HepG2 (cell line): ENCODE measurements at regions not wholly inside any gene's neighbourhood (a gene's known extent, or its start where the extent isn't known, plus 50 kb on each side); places are given as distances from the start of the nearest gene placed in this dataset.

Experiments used
- ATAC-seq: fragments of 200-7000 bp; cut with Tn5 transposase; 3 replicates; pipeline ENCODE4 v1.9.1; 2020; ENCODE audit warnings: mild to moderate bottlenecking, moderate library complexity
- BruUV-seq: library from RNA; stranded (reverse); fragments of 400-500 nt; replicated peaks from 2 replicates; lab custom pipeline; 2021; lab: Mats Ljungman, UMichigan
- CTCF ChIA-PET: fragments of 300-600 bp; formaldehyde crosslinking; extraction: SDS; loops from one replicate; lab custom pipeline; 2021; ENCODE audit warnings: low total read pairs, inconsistent platforms, low intra/inter-chr PET ratio; lab: Yijun Ruan, JAX
- POLR2A ChIA-PET: fragments of 350-600 bp; sonication (Branson Sonifier 250); formaldehyde crosslinking; loops from one replicate; lab custom pipeline; 2020; ENCODE audit warnings: antibody characterized with exemption, inconsistent platforms; lab: Yijun Ruan, JAX
- DNase-seq: peaks from one replicate; pipeline ENCODE4 v3.0.0-alpha.2; 2015; ENCODE audit warnings: low spot score
- FAIRE-seq: peaks from 3 replicates; lab custom pipeline; 2011; peaks lifted over from hg19 to GRCh38; lab: Jason Lieb, UNC
- H2AFZ ChIP-seq: one replicate; pipeline ENCODE4 v1.6.1; 2011; ENCODE audit warnings: low read length, inconsistent platforms
- H3K27ac ChIP-seq: fragments of 300-600 bp; 3 replicates; pipeline ENCODE4 v1.8.0; 2011; ENCODE audit warnings: mixed run types, mild to moderate bottlenecking, mixed read lengths, low read length, inconsistent platforms; ENCODE audit not compliant: insufficient read depth; ENCODE audit errors: extremely low read length
- H3K27me3 ChIP-seq, 2 experiments: fragments of 200-600 bp in 1 of 2; 2 replicates in 1 of 2; 3 replicates in 1 of 2; pipeline versions ENCODE4 v1.6.0 to v1.8.0; 2011; ENCODE audit warnings: low read length in 2 of 2, mild to moderate bottlenecking in 2 of 2, moderate library complexity in 2 of 2, inconsistent platforms in 1 of 2; ENCODE audit not compliant: insufficient read depth in 2 of 2, control insufficient read depth in 1 of 2
- H3K36me3 ChIP-seq, 2 experiments: fragments of 200-600 bp in 1 of 2; replicated peaks in 1 of 2; 2 replicates in 1 of 2; 3 replicates in 1 of 2; pipeline versions ENCODE4 v1.5.1 to v1.8.0; 2011; ENCODE audit warnings: low read length in 2 of 2, inconsistent platforms in 1 of 2; ENCODE audit not compliant: insufficient read depth in 2 of 2, control insufficient read depth in 1 of 2
- H3K4me1 ChIP-seq: 2 replicates; pipeline ENCODE4 v1.5.1; 2012; ENCODE audit warnings: low read length, inconsistent platforms; ENCODE audit not compliant: insufficient read depth
- H3K4me2 ChIP-seq: 2 replicates; pipeline ENCODE4 v1.6.0; 2011; ENCODE audit warnings: low read depth, low read length, inconsistent platforms
- H3K4me3 ChIP-seq, 3 experiments: fragments of 200-600 bp in 1 of 3; sonication (generic), shearing (Covaris generic) in 1 of 3; replicated peaks in 1 of 3; 2 replicates each; pipeline ENCODE4 v1.5.1; 2011 to 2016; ENCODE audit warnings: low read length in 3 of 3, inconsistent platforms in 2 of 3, low read depth in 2 of 3, mild to moderate bottlenecking in 2 of 3, control low read depth in 1 of 3, mixed read lengths in 1 of 3; ENCODE audit not compliant: insufficient read depth in 1 of 3
- H3K79me2 ChIP-seq: one replicate; pipeline ENCODE4 v1.6.1; 2011; ENCODE audit warnings: low read length, inconsistent platforms; ENCODE audit not compliant: insufficient read depth
- H3K9ac ChIP-seq: 2 replicates; pipeline ENCODE4 v1.6.0; 2011; ENCODE audit warnings: mild to moderate bottlenecking, low read depth, low read length, inconsistent platforms; ENCODE audit not compliant: insufficient read depth
- H3K9me3 ChIP-seq: 2 replicates; pipeline ENCODE4 v1.5.1; 2012; ENCODE audit warnings: mild to moderate bottlenecking, low read length
- H4K20me1 ChIP-seq: 2 replicates; pipeline ENCODE4 v1.6.0; 2011; ENCODE audit warnings: inconsistent platforms, mild to moderate bottlenecking, low read length, moderate library complexity; ENCODE audit not compliant: insufficient read depth
- HDAC2 ChIP-seq: sonication (generic); formaldehyde crosslinking; IDR thresholded peaks from 2 replicates; pipeline ENCODE4 v1.4.0; 2020; ENCODE audit warnings: missing genetic modification reagents
- PAF1 ChIP-seq: IDR thresholded peaks from 2 replicates; pipeline ENCODE4 v1.6.1; 2016; ENCODE audit warnings: missing genetic modification reagents, missing compliant biosample characterization
- PPARG ChIP-seq: conservative IDR thresholded peaks from 2 replicates; pipeline ENCODE4 v1.6.1; 2016; ENCODE audit warnings: missing biosample characterization, missing genetic modification reagents
- RARA ChIP-seq: IDR thresholded peaks from 2 replicates; pipeline ENCODE4 v1.6.1; 2016; ENCODE audit warnings: missing genetic modification reagents, missing compliant biosample characterization
- ZNF350 ChIP-seq: sonication (generic); formaldehyde crosslinking; IDR thresholded peaks from 2 replicates; pipeline ENCODE4 v1.4.0; 2020; ENCODE audit warnings: mild to moderate bottlenecking, low read depth, missing genetic modification reagents, borderline replicate concordance
- ZNF468 ChIP-seq: sonication (generic); formaldehyde crosslinking; IDR thresholded peaks from 2 replicates; pipeline ENCODE4 v1.8.0; 2022; ENCODE audit warnings: mild to moderate bottlenecking, moderate library complexity, missing genetic modification reagents
- ZNF552 ChIP-seq: sonication (generic); formaldehyde crosslinking; IDR thresholded peaks from 2 replicates; pipeline ENCODE4 v1.9.0; 2022; ENCODE audit warnings: missing genetic modification reagents, mild to moderate bottlenecking, borderline replicate concordance
- ZNF772 ChIP-seq: sonication (generic); formaldehyde crosslinking; IDR thresholded peaks from 2 replicates; pipeline ENCODE4 v1.5.0; 2020; ENCODE audit warnings: mild to moderate bottlenecking, missing genetic modification reagents
- WGBS: methylation state at CpG from one replicate; pipeline ENCODE4 v1.1.6; 2017; ENCODE audit warnings: low lambda C conversion rate; 5-methylcytosine and 5-hydroxymethylcytosine counted together
- in situ Hi-C: cut with HindIII; loops from 2 replicates; pipeline ENCODE4 v1.10.0; 2017; ENCODE audit warnings: low pct_unique_long_range_greater_than_20kb; ENCODE audit not compliant: extremely low pct_ligation_motif_present
- intact Hi-C: fragments of 100-400 bp; cut with micrococcal nuclease; formaldehyde crosslinking; loops from one replicate; pipeline ENCODE4 v1.10.0; 2022; ENCODE audit not compliant: unreplicated experiment
- TF ChIP-seq, protein P1 (sequence below): sonication (generic); formaldehyde crosslinking; conservative IDR thresholded peaks from 2 replicates; pipeline ENCODE4 v1.4.0; 2020; ENCODE audit warnings: missing genetic modification reagents
- TF ChIP-seq, protein P2 (sequence below), 2 experiments: sonication (generic) in 1 of 2; formaldehyde crosslinking in 1 of 2; IDR thresholded peaks; 2 replicates each; pipeline versions ENCODE4 v1.6.1 to v1.9.0; 2014 to 2022; ENCODE audit warnings: antibody characterized with exemption in 1 of 2, borderline replicate concordance in 1 of 2, inconsistent platforms in 1 of 2, low read depth in 1 of 2, missing genetic modification reagents in 1 of 2

DNA sequence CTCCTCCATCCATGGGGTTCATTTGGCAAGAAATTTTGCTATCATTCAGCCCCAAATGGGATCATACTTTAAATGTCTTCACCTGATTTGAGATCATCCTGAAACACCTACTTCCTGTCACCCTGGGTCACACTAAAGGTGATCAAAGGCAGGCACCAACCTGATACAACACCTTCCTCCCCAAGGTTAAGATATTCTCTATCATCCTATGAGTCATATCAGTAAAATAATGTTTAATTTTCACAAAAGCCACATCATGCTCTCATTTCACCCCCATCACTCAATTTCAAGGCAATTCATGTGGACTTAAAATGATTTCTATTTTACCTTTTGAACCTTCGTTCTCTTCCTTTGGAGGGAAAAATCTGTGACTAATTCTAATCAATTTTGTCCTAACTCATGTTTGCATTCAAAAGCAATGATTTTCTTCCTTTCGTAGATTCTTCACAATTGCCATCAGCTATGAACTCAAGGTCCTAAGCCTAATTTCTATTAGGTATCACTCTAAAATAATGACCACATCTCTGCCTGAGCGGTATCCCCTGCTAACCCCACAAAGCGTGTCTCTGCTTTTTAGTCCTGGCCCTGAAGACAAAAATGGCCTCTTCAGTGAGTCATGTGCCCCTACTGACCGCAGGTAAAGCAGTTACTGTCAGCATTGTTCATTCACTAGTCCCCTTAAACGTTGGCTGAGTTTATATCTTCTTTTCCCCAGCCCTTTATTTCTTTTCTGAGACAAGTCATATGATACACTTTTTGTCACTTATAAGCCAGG is 139.0 kb downstream of the SPRY2 start:
- Histone ChIP-seq H4K20me1 (no peaks in the 10 kb centered on the region), H3K9ac (no peak overlapping the region), H3K79me2 (no peaks in the 10 kb centered on the region), H3K4me3 (no peak overlapping the region), H3K27ac (no peak overlapping the region), H3K4me2 (no peak overlapping the region), H2AFZ (no peak overlapping the region), H3K9me3 (no peaks in the 10 kb centered on the region), H3K4me1 (no peaks in the 10 kb centered on the region), H3K36me3 (no peaks in the 10 kb centered on the region), H3K27me3 (no peaks in the 10 kb centered on the region)
- ATAC-seq, result no peak
- BruUV-seq, result no TSS peak
- 25% methylated on average over 6 of the region's 6 CpGs for WGBS
- no peak for TF ChIP-seq ZNF772 (CRISPR knock-in tag)
- TF ChIP-seq RARA (CRISPR knock-in tag), result no peak
- no peak for TF ChIP-seq PPARG
- TF ChIP-seq, protein P1, sequence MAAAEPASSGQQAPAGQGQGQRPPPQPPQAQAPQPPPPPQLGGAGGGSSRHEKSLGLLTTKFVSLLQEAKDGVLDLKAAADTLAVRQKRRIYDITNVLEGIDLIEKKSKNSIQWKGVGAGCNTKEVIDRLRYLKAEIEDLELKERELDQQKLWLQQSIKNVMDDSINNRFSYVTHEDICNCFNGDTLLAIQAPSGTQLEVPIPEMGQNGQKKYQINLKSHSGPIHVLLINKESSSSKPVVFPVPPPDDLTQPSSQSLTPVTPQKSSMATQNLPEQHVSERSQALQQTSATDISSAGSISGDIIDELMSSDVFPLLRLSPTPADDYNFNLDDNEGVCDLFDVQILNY (CRISPR knock-in tag), result no peak
- TF ChIP-seq, protein P2, sequence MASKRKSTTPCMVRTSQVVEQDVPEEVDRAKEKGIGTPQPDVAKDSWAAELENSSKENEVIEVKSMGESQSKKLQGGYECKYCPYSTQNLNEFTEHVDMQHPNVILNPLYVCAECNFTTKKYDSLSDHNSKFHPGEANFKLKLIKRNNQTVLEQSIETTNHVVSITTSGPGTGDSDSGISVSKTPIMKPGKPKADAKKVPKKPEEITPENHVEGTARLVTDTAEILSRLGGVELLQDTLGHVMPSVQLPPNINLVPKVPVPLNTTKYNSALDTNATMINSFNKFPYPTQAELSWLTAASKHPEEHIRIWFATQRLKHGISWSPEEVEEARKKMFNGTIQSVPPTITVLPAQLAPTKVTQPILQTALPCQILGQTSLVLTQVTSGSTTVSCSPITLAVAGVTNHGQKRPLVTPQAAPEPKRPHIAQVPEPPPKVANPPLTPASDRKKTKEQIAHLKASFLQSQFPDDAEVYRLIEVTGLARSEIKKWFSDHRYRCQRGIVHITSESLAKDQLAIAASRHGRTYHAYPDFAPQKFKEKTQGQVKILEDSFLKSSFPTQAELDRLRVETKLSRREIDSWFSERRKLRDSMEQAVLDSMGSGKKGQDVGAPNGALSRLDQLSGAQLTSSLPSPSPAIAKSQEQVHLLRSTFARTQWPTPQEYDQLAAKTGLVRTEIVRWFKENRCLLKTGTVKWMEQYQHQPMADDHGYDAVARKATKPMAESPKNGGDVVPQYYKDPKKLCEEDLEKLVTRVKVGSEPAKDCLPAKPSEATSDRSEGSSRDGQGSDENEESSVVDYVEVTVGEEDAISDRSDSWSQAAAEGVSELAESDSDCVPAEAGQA (IDR thresholded peaks at IDR 0.05; ENCODE audit: low read depth), result no peak
- TF ChIP-seq, protein P2 (CRISPR knock-in tag; IDR thresholded peaks at IDR 0.05; ENCODE audit: borderline replicate concordance), result no peak
- TF ChIP-seq HDAC2 (CRISPR knock-in tag), result no peak
- no peak for TF ChIP-seq PAF1 (CRISPR knock-in tag)
- no peak for TF ChIP-seq ZNF468 (CRISPR knock-in tag)
- no peak for TF ChIP-seq ZNF350 (CRISPR knock-in tag)
- no peak for TF ChIP-seq ZNF552 (CRISPR knock-in tag)
- CTCF ChIA-PET, result no interaction called here
- FAIRE-seq, result no peak
- no peak for DNase-seq
- in situ Hi-C loops (no loop called here), intact Hi-C loops (no loop called here)
- POLR2A ChIA-PET, result no interaction called here
